ENCODE measurements at regions not wholly inside any gene's neighbourhood (a gene's known extent, or its start where the extent isn't known, plus 50 kb on each side); places are given as distances from the start of the nearest gene placed in this dataset.
"Not testable (repeated sequence)": the region's sequence is repeated elsewhere in the genome, so short reads cannot be mapped to it uniquely, and the experiment has no call there.

DNA sequence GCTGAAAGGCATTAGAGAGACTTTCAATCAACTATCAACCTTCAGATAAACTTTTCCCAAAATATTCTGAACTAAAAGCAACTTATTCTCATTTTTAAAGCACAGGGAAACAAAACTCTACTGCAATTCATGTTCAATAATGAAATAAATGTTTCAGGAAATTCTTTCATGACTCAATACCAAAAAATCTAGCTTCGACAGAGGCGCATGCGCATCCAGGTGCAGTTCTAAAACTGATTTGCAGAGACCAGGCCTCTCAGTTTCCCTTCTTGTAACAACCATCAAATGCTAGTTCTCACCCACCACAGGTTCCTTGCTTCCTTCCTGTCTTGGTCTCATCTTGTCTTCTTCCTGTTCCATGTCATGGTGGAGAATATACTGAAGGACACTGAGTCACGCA is 55.3 kb upstream of the NRBF2 start:
- DNase-seq (ENCODE audit: low spot score): no peak

DNA sequence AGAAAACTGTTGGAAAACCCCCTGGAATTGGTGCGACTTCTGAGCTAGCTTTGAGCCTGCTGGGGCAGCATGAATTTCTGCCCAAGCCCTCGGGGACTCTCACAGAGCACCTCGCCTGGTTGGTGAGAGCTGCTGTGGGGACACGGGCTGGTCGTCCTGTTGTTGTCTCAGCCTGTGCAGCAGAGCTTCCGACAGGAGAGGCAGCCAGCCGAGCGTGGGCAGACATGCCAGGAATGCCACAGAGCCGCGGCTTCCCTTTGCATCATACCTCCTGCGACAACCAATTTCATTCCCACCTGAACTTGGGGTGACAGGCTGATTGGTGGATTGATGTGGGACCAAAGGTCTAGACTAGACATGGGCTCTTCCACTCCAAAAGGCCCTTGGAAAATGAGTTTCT is 60.2 kb upstream of the NRBF2 start:
- no peak for DNase-seq (ENCODE audit: low spot score)

DNA sequence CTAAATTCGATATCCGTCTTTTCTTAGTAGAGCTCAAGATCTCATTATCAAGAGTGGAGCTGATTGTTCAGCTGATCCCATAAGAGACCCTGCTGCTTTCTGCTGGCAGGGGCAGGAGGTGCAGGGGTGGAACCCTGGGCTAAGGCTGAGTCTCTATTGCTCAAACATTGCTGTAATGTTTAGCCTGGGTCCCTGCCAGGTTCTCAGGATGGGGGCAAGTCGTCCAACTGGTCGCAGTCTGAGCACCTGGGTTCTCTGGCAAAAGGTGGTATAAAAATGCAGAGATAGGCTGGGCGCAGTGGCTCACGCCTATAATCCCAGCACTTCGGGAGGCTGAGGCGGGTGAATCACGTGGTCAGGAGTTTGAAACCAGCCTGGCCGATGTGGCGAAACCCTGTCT is 62.0 kb upstream of the NRBF2 start:
- no peak for DNase-seq (ENCODE audit: low spot score)

DNA sequence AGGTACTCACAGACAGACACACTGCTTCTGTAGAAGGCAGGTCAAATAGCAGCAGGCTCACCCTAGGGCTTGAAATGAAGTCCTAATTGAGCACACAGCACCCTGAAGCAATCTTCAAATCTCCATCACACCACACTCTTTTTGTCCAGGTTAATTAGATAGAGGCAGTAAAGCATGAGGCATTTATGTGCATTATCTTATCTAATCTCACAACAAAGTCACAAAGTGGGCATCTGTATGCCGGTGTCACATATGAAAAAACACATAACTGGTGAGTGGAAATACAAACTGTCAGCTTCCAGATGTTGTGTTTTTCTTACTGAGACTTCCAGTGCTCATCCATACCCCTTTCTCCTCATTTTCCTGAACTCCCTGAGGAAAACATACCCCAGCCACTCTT is 63.8 kb upstream of the NRBF2 start:
- DNase-seq (ENCODE audit: low spot score): no peak

DNA sequence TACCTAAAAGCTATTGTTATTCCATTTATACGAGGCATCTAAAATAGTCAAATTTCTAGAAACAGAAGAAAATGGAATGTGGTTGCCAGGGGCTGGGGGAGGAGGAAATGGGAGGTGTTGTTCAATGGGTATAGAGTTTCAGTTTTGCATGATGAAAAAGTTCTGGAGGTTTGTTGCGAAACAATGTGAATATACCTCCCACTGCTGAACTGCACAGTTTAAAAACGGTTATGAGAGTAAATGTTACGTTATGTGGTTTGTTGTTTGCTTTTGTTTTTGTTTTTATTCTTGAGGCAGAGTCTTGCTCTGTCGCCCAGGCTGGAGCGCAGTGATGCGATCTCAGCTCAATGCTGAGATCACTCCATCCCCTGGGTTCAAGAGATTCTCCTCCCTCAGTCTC is 64.9 kb upstream of the NRBF2 start:
- DNase-seq (ENCODE audit: low spot score): no peak

DNA sequence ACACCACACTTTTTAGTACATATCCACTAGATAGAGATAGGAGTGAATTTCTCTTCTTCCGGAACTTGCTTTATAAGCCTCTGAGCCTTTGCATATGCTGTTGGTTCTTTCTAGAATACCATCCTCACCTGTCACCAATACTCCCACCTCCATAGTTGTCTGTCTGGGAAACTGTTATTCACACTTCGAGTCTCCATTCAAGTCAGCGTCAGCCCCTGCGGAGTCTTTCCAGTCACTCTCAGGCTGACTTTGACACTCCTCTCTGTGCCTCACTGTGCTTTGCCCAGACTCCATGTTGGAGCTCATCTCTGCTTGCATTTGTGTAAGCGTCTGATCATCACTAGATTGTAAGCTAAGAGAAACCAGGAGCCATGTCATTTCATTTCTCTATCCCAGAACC is 66.5 kb upstream of the NRBF2 start:
- DNase-seq (ENCODE audit: low spot score): no peak

DNA sequence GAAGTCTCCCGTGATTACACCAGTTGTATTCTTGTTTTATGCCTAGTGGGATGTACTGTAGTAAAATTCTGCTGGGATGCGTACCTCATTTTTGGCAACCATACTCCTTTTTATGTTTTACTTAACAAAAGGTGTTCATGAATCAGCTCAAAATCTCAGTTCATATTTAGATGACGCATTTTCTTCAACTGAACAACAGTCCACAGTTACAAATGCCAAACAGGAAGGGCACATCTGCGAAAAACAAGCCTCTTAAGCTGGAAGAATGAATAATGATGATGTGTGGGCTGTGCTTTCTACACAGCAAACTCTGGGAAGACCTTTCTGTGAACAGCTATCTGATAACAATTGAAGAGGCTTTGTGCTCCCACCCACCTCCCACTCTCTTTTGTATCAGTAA is 68.4 kb upstream of the NRBF2 start:
- peak; percentile 55 for DNase-seq (ENCODE audit: low spot score)

DNA sequence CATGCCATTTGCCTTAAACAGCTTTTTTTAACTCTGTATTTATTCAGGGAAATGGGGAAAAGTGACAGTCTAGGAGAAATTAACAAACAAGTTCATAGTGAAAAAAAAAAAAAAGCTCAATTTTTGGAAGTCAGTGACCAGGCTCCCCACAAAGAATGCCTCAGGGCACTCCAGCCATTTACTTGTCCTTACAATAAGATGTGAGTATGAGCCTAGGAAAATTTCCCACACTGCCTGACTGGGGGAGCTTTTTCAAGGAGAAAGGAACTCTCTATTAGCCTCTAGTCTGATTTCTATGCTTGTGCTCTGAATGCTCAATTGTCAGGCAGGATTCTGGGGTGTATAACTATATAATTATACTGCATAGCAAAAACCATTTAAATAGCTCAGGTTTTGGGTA is 74.9 kb upstream of the NRBF2 start:
- DNase-seq (ENCODE audit: low spot score): no peak

DNA sequence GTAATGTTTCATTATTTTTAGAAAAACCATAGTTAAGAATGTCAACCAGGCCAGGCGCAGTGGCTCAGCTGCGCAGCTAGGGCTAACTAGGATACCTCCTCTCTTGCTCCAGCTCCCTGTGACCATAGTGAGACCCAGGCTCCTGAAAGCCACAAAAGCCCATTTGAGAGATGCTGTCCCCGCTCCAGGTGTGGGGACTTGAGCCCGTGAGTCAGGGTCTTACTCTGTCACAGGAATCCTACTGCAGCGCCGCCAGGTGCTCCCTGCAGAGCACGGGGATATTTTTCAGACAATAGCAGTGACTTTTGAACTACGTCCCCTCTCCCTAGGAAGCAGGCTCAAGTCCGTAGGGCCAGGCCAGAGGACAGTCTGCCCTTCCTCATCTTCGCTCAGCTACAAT is 75.6 kb upstream of the NRBF2 start:
- no peak for DNase-seq (ENCODE audit: low spot score)

DNA sequence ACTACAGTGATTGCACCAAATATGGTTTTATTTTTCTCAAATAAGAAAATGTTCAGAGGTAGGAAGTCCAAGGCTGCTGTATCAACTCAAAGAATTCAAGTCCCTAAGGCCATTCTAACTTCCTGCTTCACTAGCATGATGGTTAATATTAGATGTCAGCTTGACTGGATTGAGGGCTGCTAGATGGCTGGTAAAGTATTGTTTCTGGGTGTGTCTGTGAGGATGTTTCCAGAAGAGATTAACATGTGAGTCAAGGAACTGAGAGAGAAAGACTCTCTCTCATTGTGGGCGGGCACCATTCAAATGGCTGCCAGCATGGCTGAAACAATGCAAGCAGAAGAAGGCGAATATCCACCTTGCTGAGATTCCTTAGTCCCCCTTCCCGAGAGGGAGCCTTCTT is 77.4 kb upstream of the NRBF2 start:
- no peak for DNase-seq (ENCODE audit: low spot score)

DNA sequence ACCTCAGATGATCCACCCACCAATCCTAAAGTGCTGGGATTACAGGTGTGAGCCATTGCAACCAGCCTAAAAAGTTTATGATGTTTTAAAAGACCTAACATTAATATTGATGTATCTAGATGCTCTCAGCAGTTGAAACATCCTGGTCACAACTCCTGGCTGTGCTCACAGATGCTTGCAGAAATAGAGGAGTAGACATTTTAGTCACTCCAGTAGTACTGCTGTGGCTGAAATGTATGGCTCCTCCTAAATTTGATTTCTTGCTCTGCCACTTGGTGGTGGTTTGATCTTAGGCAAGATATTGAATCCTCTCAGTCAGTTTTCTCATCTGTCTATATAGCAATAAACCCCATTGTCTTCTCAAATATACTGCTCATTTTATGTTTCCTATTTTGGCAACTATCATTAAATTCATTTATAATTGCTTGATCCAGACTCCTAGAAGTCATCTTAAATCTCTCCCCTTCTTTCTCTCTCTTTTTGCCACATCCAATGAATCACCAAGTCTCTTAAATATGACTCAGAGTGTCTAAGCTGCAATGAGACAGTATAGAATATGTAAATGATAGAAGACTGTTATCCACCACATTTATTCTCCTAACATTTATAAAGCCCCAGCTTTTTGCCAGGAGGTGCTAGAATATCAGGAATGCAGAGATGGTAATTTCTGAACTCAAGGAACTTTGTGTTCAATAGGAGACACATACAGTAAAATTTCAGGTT is 78.1 kb upstream of the NRBF2 start:
- no peak for DNase-seq (ENCODE audit: low spot score)

DNA sequence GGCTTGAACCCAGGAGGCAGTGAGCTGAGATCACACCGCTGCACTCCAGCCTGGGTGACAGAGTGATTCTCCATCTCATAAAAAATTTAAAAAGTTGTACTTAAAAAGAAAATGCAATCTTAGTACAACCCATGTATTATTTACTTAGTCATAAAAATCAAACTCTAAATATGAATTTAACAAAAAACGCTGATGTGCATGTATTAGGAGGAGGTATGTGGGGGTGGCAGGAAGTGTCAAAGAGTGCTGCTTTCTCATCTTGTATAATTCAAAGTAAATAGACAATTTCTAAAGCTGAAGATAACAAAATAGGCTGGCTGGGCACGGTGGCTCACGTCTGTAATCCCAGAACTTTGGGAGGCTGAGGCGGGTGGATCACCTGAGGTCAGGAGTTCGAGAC is 81.0 kb upstream of the NRBF2 start:
- DNase-seq (ENCODE audit: low spot score): no peak

DNA sequence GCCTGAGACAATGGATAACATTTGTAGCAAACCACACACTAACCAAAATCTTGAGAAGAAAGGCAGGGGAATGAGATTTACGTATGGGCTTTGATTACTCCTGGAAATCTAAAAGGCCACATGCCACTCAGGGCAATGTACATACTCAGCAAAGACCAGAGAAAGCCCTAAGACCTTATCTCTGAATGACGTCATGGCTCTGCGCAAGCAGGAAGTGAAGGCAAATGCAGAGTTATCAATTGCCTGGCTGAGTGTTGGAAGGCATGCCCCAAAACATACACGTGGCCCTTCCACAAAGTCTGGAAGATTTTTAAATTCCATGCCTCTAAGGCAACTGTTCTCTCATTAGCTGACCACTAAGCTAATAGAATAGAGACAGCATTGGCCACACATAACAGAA is 90.9 kb upstream of the NRBF2 start:
- DNase-seq (ENCODE audit: low spot score): no peak

DNA sequence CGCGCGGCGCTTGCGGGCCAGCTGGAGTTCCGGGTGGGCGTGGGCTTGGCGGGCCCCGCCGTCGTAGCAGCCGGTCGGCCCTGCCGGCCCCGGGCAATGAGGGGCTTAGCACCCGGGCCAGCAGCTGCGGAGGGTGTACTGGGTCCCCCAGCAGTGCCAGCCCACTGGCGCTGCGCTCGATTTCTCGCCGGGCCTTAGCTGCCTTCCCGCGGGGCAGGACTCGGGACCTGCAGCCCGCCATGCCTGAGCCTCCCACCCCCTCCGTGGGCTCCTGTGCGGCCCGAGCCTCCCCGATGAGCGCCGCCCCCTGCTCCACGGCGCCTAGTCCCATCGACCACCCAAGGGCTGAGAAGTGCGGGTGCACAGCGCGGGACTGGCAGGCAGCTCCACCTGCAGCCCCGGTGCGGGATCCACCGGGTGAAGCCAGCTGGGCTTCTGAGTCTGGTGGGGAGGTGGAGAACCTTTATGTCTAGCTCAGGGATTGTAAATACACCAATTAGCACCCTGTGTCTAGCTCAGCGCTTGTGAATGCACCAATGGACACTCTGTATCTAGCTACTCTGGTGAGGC is 99.4 kb upstream of the NRBF2 start:
- not testable (repeated sequence) for DNase-seq (ENCODE audit: low spot score)

DNA sequence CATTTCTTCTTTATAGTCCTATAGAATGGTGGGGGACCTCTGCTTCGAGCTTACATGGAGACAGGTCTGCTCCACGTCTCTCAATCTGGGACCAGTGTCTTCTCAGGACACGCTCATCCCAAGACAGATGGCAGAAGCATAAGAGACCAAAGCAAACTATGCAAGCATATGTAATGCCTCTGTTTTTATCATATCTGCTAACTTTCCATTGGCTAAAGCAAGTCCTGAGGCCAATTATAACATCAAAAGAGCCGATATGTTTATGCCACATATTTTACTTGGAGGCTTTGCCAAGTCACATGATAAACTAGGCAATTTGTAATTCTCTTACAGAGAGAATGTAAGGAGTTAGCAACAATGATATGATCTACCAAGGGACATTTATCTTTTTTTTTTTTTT is 102.6 kb upstream of the NRBF2 start:
- DNase-seq (ENCODE audit: low spot score): no peak

DNA sequence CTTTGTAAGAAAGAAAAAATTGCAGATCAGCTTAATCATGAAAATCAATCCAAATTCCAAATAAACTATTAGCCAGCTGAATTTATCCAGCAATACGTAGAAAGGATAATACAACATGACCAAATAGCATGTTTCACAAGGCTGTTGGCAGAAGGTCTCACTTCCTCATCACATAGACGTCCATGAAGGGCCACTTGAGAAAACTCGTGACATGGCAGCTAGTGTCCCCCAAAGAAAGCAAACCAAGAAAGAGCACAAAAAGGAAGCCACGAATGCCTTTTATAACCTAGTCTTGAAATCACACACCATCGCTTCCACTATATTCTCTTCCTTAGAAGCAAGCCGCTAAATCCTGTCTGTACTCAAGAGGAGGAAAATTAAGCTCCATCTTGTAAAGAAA is 105.6 kb upstream of the NRBF2 start:
- DNase-seq (ENCODE audit: low spot score): no peak

DNA sequence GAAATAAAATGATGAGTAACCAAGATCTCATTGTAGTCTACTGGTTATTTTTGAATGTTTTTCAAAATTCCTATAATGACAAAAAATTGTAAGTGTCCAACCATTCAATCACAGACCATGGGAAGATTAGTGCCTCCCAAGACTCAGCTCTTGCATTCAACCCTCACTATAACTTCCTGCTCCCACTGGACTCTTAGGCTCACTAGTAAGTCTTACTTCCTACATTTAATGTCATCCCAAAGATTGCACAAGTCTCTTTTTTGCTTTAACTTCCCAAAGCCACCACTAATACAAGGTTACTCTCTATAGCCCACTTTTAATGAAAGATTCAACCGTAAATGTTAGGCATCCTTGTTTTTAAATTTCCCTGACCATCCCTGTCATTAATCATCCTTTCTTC is 111.9 kb upstream of the NRBF2 start:
- DNase-seq (ENCODE audit: low spot score): no peak

DNA sequence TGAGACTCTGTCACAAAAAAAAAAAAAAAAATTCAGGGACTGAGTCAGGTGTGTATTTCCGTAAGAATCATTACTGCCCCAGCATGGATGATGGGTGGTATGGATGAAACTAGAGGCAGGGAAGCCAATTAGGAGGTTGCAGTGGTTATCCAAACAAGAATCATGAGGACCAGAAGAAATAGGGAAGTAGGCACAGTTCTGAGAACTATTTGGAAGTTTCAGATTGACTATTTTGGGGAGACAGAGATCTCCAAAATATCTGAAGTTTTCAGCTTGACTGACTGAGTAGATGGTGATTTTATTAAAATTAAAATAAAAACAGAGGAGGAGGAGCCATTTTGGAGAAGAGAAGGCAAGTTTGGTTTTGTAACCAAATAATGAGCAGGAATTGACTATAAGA is 119.4 kb upstream of the NRBF2 start:
- no peak for DNase-seq (ENCODE audit: low spot score)

DNA sequence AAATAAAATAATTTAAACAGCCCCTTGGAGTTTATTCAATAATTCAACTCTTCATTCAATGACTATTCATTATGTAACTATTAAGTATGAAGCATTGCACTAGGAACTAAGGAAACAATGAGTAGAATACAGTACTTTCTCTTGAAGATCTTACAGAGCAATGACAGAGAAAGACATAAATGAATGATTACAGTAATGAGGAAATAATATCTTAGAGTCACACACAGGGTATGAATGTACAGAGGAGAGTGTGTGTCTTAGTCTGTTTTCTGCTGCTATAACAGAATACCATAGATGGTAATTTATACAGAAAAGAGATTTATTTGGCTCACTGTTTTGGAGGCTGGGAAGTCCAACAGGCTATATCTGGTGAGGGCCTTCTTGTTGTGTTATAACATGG is 120.5 kb upstream of the NRBF2 start:
- no peak for DNase-seq (ENCODE audit: low spot score)

DNA sequence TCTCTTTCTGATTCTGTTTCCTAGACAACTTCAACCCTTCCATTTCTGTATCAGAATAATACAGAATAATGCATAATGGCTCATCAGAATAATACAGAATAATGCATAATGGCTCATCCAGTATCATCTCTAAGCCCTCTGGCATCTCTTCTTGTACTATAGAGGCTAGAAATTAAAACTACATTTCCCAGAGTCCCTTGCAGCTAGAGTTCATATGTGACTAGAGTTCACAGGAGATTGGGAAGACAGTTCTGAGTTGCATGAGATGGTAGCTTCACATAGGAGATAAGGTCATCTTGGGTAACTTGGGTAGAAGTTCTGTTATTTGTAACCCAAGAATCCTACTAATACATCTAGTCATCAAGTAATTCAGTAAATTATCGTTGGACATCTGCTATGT is 122.9 kb upstream of the NRBF2 start:
- no peak for DNase-seq (ENCODE audit: low spot score)

DNA sequence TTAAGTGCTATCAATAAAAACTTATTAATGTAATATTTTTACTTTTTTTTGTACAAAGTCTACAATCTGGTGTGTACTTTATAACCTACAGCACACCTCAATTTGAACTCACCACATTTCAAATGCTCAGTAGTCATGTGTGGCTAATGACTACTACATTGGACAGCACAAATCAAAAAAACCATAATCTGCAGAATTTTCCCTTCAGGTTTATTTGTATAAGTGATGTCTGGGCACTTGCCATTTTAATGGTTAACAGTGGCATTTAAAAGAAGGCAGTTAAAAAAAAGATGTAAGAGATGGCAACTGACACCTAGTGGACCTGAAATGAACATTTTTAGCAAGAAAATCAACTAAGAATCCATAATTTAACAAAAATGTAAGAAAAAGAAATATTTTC is 124.6 kb upstream of the NRBF2 start:
- no peak for DNase-seq (ENCODE audit: low spot score)

DNA sequence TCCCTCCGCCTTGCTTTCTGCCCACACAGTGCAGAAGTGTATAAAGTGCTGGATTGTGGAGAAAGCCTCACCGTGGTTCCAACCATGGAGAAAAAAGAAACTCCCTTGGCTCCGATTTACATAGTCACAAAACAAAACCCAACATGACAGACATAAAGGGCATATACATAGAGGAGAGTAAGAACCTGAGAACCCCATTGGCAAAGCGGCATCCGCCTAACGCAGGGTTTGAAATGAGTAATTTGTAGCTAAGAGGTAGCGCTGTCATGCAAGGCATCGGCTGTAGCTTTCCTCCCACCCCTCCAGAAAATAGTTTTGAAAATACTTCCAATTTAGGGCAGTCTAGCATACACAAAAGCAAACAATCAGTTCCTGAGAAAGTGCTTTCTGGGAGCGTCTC is 126.0 kb upstream of the NRBF2 start:
- DNase-seq (ENCODE audit: low spot score): no peak

DNA sequence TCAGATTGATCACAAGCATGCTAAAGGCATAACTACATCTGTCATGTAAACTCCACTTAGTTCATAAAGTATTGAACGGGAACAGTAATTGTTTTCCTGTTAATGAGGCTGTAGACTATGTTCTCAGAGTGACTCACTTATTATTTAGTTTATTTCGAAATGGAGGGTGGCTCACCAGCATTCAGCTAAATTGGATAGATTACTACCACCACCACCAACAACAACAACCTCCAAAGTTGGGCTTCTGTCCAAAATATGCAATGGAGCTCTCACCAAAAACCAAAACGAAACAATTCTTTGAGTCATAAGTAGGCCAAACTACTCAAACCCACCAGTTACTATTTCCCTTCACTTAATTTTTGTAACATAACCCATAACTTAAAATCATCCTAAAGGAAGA is 127.9 kb upstream of the NRBF2 start:
- no peak for DNase-seq (ENCODE audit: low spot score)

DNA sequence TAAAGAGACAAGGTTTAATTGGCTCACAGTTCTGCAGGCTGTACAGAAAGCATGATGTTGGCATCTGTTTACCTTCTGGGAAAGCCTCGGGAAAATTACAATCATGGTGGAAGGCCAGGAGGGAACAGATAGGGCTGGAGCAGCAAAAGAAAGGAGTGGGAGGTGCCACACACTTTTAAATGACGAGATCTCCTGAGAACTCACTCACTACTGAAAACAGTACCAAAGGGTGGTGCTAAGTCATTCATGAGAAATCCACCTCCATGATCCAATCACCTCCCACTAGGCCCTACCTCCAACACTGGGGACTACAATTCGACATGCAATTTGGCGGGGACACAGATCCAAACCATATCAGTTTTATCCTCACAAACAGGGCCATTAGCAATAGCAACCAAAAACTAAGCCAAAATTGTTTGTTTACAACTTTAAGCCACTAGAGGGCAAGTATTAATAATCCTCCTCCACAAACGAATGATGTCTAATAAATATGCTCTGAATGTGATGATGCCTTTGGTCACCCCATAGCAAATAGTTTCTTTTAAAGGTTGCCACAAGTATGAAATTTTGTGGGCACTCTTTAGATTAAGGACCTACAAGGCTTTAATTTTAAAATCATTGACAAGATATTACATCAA is 129.2 kb upstream of the NRBF2 start:
- peak; percentile 10 for DNase-seq (ENCODE audit: low spot score)
